K562 (cell line): ENCODE measurements at regions not wholly inside any gene's neighbourhood (a gene's known extent, or its start where the extent isn't known, plus 50 kb on each side); places are given as distances from the start of the nearest gene placed in this dataset.
A peak's percentile ranks its signal among the peaks of the same experiment; 100 is the strongest.

ENCODE experiments used
- ATAC-seq: fragments of 200-7000 bp; cut with Tn5 transposase; 3 replicates; pipeline ENCODE4 v1.9.1; 2020; ENCODE audit warnings: moderate library complexity
- BruUV-seq: library from RNA; stranded (reverse); fragments of 400-500 nt; replicated peaks from 2 replicates; lab custom pipeline; 2021; lab: Mats Ljungman, UMichigan
- CTCF ChIA-PET: fragments of 300-600 bp; formaldehyde crosslinking; extraction: SDS; loops from one replicate; lab custom pipeline; 2021; ENCODE audit warnings: low intra/inter-chr PET ratio; lab: Yijun Ruan, JAX
- POLR2A ChIA-PET: fragments of 300-600, 350-650 bp; sonication (Branson Sonifier 250); formaldehyde crosslinking; extraction: SDS; loops from one replicate; lab custom pipeline; 2021; ENCODE audit warnings: antibody characterized with exemption, inconsistent platforms; lab: Yijun Ruan, JAX
- DNase-seq, 4 experiments: peaks; one replicate each; pipeline versions ENCODE4 v3.0.0 to v3.0.0-alpha.2; 2011 to 2018; ENCODE audit warnings: low spot score in 3 of 4, mixed read lengths in 3 of 4; ENCODE audit errors: extremely low read depth in 1 of 4
- FAIRE-seq: peaks from 2 replicates; lab custom pipeline; 2011; peaks lifted over from hg19 to GRCh38; lab: Jason Lieb, UNC
- H2AFZ ChIP-seq: 2 replicates; pipeline ENCODE4 v1.6.0; 2011; ENCODE audit warnings: low read depth, low read length, control low read depth, inconsistent platforms
- H3K27ac ChIP-seq: fragments of 200-600 bp; 3 replicates; pipeline ENCODE4 v1.8.0; 2011; ENCODE audit warnings: low read depth, mild to moderate bottlenecking, control low read depth, inconsistent platforms, low read length, moderate library complexity, mixed read lengths; ENCODE audit errors: extremely low read depth
- H3K27me3 ChIP-seq, 2 experiments: fragments of 300-600 bp in 1 of 2; 2 replicates in 1 of 2; 3 replicates in 1 of 2; pipeline versions ENCODE4 v1.6.0 to v1.8.0; 2011; ENCODE audit warnings: inconsistent platforms in 2 of 2, low read length in 2 of 2, mild to moderate bottlenecking in 1 of 2, mixed read lengths in 1 of 2, moderate library complexity in 1 of 2; ENCODE audit not compliant: control insufficient read depth in 2 of 2, insufficient read depth in 2 of 2
- H3K36me3 ChIP-seq: fragments of 300-600 bp; 3 replicates; pipeline ENCODE4 v1.8.0; 2011; ENCODE audit warnings: mild to moderate bottlenecking, low read length, inconsistent platforms; ENCODE audit not compliant: control insufficient read depth, insufficient read depth
- H3K4me1 ChIP-seq, 2 experiments: fragments of 200-600 bp in 1 of 2; replicated peaks in 1 of 2; 2 replicates in 1 of 2; 3 replicates in 1 of 2; pipeline versions ENCODE4 v1.5.1 to v1.8.0; 2011; ENCODE audit warnings: inconsistent platforms in 2 of 2, low read length in 2 of 2, mild to moderate bottlenecking in 1 of 2, mixed read lengths in 1 of 2, moderate library complexity in 1 of 2; ENCODE audit not compliant: control insufficient read depth in 2 of 2, insufficient read depth in 2 of 2
- H3K4me2 ChIP-seq: 2 replicates; pipeline ENCODE4 v1.6.1; 2011; ENCODE audit warnings: low read length, control low read depth, inconsistent platforms, mixed read lengths; ENCODE audit not compliant: insufficient read depth
- H3K4me3 ChIP-seq: fragments of 200-600 bp; sonication (generic), shearing (Covaris generic); 2 replicates; pipeline ENCODE4 v1.5.1; 2016; ENCODE audit warnings: control low read depth, inconsistent platforms
- H3K79me2 ChIP-seq: fragments of 200-600 bp; 3 replicates; pipeline ENCODE4 v1.8.0; 2011; ENCODE audit warnings: low read length, inconsistent platforms; ENCODE audit not compliant: control insufficient read depth, insufficient read depth
- H3K9ac ChIP-seq, 2 experiments: 2 replicates each; pipeline versions ENCODE4 v1.6.0 to v1.6.1; 2011; ENCODE audit warnings: low read depth in 2 of 2, low read length in 2 of 2, control low read depth in 1 of 2, inconsistent platforms in 1 of 2, mild to moderate bottlenecking in 1 of 2, mixed read lengths in 1 of 2; ENCODE audit not compliant: insufficient read depth in 1 of 2
- H3K9me1 ChIP-seq: one replicate; pipeline ENCODE4 v1.6.0; 2011; ENCODE audit warnings: inconsistent platforms, mild to moderate bottlenecking, low read length, moderate library complexity; ENCODE audit not compliant: control insufficient read depth, insufficient read depth
- H3K9me3 ChIP-seq: replicated peaks from 2 replicates; pipeline ENCODE4 v1.5.1; 2011; ENCODE audit warnings: low read depth, low read length, inconsistent platforms; ENCODE audit not compliant: control insufficient read depth, insufficient read depth
- H4K20me1 ChIP-seq: replicated peaks from 2 replicates; pipeline ENCODE4 v1.6.1; 2011; ENCODE audit warnings: low read length, inconsistent platforms, mixed read lengths; ENCODE audit not compliant: control insufficient read depth, insufficient read depth
- HMBOX1 ChIP-seq: sonication (generic); IDR thresholded peaks from 2 replicates; pipeline ENCODE4 v1.6.1; 2016
- IRF1 ChIP-seq: sonication (generic); formaldehyde crosslinking; IDR thresholded peaks from 2 replicates; pipeline ENCODE4 v1.8.0; 2022; ENCODE audit warnings: missing genetic modification reagents, mild to moderate bottlenecking, borderline replicate concordance
- MIER1 ChIP-seq: fragments of 450-650 bp; IDR thresholded peaks from 2 replicates; pipeline ENCODE4 v1.6.1; 2016; ENCODE audit warnings: antibody characterized with exemption, mild to moderate bottlenecking, low read depth
- NR3C1 ChIP-seq: sonication (generic); formaldehyde crosslinking; IDR thresholded peaks from 2 replicates; pipeline ENCODE4 v1.8.1; 2022; ENCODE audit warnings: missing genetic modification reagents
- SIX5 ChIP-seq, 2 experiments: IDR thresholded peaks; 2 replicates each; pipeline ENCODE4 v1.6.1; 2011; ENCODE audit warnings: low read length in 2 of 2, borderline replicate concordance in 1 of 2, low read depth in 1 of 2, mild to moderate bottlenecking in 1 of 2, moderate library complexity in 1 of 2; ENCODE audit not compliant: insufficient read depth in 1 of 2
- STAT5B ChIP-seq: fragments of 250-450 bp; sonication (Bioruptor Pico); IDR thresholded peaks from 2 replicates; pipeline ENCODE4 v1.8.0; 2021; ENCODE audit warnings: mild to moderate bottlenecking, inconsistent platforms
- TFE3 ChIP-seq: fragments of 450-650 bp; formaldehyde crosslinking; IDR thresholded peaks from 2 replicates; pipeline ENCODE4 v1.4.0; 2020; ENCODE audit warnings: mild to moderate bottlenecking, mixed read lengths
- ZFX ChIP-seq: sonication (generic); formaldehyde crosslinking; IDR thresholded peaks from 2 replicates; pipeline ENCODE4 v1.8.0; 2022; ENCODE audit warnings: mild to moderate bottlenecking, missing genetic modification reagents, moderate library complexity
- WGBS: fragments of 100-300 bp; shearing (Covaris generic); methylation state at CpG from one replicate; pipeline ENCODE4 v1.1.6; 2016; ENCODE audit warnings: low coverage, mixed read lengths; ENCODE audit not compliant: insufficient coverage; ENCODE audit errors: missing lambda C conversion rate; 5-methylcytosine and 5-hydroxymethylcytosine counted together
- in situ Hi-C: fragments of 300-500 bp; cut with MboI; formaldehyde crosslinking; loops from 4 replicates; pipeline ENCODE4 v1.15.0; 2018; ENCODE audit warnings: inconsistent platforms, mixed read lengths
- intact Hi-C: fragments of 100-400 bp; cut with micrococcal nuclease; formaldehyde crosslinking; loops from 2 replicates; pipeline ENCODE4 v1.14.2; 2022

GRCh38 chr9:10921671-10922070, 308.9 kb upstream of the PTPRD start (continued):
- TF ChIP-seq HMBOX1: no peak
- TF ChIP-seq MIER1: no peak
- TF ChIP-seq STAT5B: no peak
- TF ChIP-seq ZFX (CRISPR knock-in tag): no peak
- no peak for TF ChIP-seq SIX5 (IDR thresholded peaks at IDR 0.05; ENCODE audit: borderline replicate concordance in 1 of 2, insufficient read depth in 1 of 2, low read depth in 1 of 2, low read length in 2 of 2)
- TF ChIP-seq NR3C1 (CRISPR knock-in tag): no peak
- TF ChIP-seq, all 486 proteins: peak for 0

- POLR2A ChIA-PET: no interaction called here
- Histone ChIP-seq H2AFZ (no peak overlapping the region), H3K36me3 (no peaks in the 10 kb centered on the region)
- TF ChIP-seq TFE3 (CRISPR knock-in tag) (peak; percentile 67), IRF1 (CRISPR knock-in tag) (no peak)
- TF ChIP-seq, all 486 proteins: peak for 1
- CTCF ChIA-PET: no interaction called here
- Histone ChIP-seq H3K27ac (no peak overlapping the region), H3K9ac (no peak overlapping the region), H3K27me3 (no peaks in the 10 kb centered on the region), H3K9me3 (no peaks in the 10 kb centered on the region), H3K4me2 (no peak overlapping the region), H3K79me2 (no peaks in the 10 kb centered on the region), H4K20me1 (no peaks in the 10 kb centered on the region), H3K4me1 (no peaks in the 10 kb centered on the region), H3K4me3 (no peak overlapping the region), H3K9me1 (no peaks in the 10 kb centered on the region)
- FAIRE-seq (no peak), DNase-seq (no peak), ATAC-seq (no peak)
- intact Hi-C loops: no loop called here
- 0% methylated on average over 4 of the region's 4 CpGs for WGBS
- BruUV-seq: no TSS peak
- in situ Hi-C loops: no loop called here
These were observed 313.1 kb upstream of the PTPRD start for GRCh38 chr9:10925896-10926295.
